GM12875 (cell line): ENCODE measurements at regions not wholly inside any gene's neighbourhood (a gene's known extent, or its start where the extent isn't known, plus 50 kb on each side); places are given as distances from the start of the nearest gene placed in this dataset.

ENCODE experiments used
- H3K4me3 ChIP-seq: one replicate; pipeline ENCODE4 v1.5.1; 2011; ENCODE audit warnings: low read depth, low read length, control low read depth
- CTCF ChIP-seq: IDR thresholded peaks from 2 replicates; pipeline ENCODE4 v1.5.1; 2011; ENCODE audit warnings: low read depth, mild to moderate bottlenecking, control low read depth, inconsistent platforms, low read length, moderate library complexity, borderline replicate concordance; ENCODE audit not compliant: insufficient read depth

GRCh38 chr17:70624211-70624610 is 454.9 kb downstream of the KCNJ2 start:
- no peak overlapping the region for H3K4me3 ChIP-seq
- TF ChIP-seq CTCF: no peak

- TF ChIP-seq CTCF: no peak
- H3K4me3 ChIP-seq: no peak overlapping the region
Measured at GRCh38 chr17:70629902-70630301, 460.6 kb downstream of the KCNJ2 start.

DNA sequence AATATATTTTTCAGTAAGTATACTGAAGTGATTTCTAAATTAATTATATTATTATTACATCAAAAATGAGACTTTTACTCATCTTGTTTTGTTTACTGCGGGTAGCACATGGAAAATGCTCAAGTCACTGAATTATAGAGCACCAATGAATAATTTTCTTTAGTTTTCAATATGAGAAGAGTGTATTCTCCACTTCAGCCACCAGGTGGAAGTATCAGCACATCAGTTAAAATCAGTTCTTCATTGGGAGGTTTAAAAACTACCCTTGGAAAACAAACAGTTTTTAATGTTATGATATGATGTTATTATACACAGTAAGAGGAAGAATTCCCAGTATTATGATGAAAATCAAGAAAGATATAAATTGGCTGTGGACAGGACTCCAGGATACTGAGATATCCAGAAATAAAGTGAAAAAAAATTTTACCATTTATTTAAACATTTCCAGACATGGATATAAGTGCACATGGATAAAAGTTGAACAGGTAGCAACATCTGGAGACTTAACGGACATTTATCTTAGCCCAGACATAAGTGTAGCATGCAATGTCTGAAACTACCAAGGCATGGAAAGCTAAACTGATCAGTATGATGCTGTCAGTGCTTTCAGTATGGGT is 467.3 kb downstream of the KCNJ2 start:
- peak; percentile 49; the same call in 1 of the 2 replicates for TF ChIP-seq CTCF
- no peak overlapping the region for H3K4me3 ChIP-seq

DNA sequence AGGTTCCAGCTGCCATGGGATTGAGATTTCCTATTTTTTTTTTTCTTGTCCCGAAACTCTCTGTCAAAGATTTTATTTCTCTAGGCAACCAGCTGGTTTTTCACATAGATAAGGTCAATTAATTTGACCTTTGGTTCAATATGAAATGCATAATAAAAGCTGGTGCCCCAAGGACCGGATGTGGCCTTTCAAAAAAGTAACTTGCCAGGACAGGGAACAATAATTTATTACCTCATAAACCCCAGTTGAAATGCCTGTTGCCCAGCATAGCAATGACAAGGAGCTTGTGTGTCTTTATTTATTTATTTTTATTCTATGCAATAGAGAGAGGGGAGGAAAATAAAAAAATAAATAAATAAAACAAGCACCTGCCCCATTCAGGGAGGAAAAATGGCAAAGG is 472.7 kb downstream of the KCNJ2 start:
- TF ChIP-seq CTCF: no peak
- H3K4me3 ChIP-seq: no peak overlapping the region

DNA sequence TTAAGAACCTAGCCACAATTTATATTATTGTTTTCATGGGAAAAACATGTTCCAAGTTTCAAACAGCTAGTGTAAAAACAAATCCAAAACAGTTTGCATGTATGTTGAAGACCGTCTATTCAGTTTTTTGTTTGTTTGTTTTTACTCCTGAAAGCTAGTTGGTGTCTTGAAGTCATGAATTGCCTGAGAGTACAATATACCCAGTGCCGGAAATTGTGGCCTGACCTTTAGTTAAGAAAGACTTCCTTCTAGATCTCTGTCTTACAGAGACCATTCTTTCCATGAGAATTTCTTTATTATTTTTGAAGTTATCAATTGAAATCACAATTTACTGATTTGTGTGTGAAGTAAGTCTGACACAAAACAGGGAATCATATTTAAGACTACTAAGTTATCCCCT is 474.8 kb downstream of the KCNJ2 start:
- no peak overlapping the region for H3K4me3 ChIP-seq
- no peak for TF ChIP-seq CTCF

- TF ChIP-seq CTCF: no peak
- H3K4me3 ChIP-seq: no peak overlapping the region
Measured at GRCh38 chr17:70646673-70647072, 477.3 kb downstream of the KCNJ2 start.

DNA sequence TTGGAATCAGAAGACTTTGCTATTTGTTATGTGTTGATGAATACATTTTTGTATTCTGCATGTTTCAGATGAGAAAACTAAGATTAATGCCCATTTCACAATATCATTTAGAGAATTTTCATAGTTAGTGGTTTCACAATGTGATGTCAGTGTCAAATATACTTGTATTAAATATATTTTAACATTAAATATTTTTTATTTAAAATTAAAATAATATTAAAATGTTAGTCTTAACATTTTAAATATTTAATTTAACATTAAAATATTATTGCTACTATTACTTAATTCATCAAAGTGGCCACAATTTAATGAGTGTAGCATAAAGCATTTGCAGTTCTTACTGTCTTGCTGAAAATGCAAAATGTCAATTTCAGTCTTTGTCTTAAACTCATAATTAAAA is 478.8 kb downstream of the KCNJ2 start:
- H3K4me3 ChIP-seq: no peak overlapping the region
- TF ChIP-seq CTCF: no peak
